ENCODE measurements at regions not wholly inside any gene's neighbourhood (a gene's known extent, or its start where the extent isn't known, plus 50 kb on each side); places are given as distances from the start of the nearest gene placed in this dataset.

GRCh38 chr12:124392667-124393413, 97.9 kb downstream of the RFLNA start:
- H3K27me3 ChIP-seq = no peaks in the 10 kb centered on the region
- WGBS, 2 donors = 12 to 48% methylated on average over 20 of the region's 20 CpGs
- H3K9me3 ChIP-seq = no peaks in the 10 kb centered on the region
- H3K4me1 ChIP-seq = peaks cover 0 to 98% (median 97%) of the 10 kb centered on the region in 4 donors
- peak; percentile 96 for DNase-seq
- no peak overlapping the region for H3K4me3 ChIP-seq
- intact Hi-C loops (cut with DNase I) = no loop called here
- H3K36me3 ChIP-seq = peaks cover 0 to 27% (median 12%) of the 10 kb centered on the region in 4 donors
- H3K27ac ChIP-seq = peak overlapping the region; percentile 94 to 99 (median 96)
- peak; percentile 57 to 82 (median 70) for TF ChIP-seq POLR2AphosphoS5 (IDR thresholded peaks at IDR 0.05)
- TF ChIP-seq CTCF (IDR thresholded peaks at IDR 0.05) = no peak
- TF ChIP-seq EP300 (IDR thresholded peaks at IDR 0.05) = peak in 1 of 4 donors; percentile 15

GRCh38 chr12:124392271-124392666, 97.4 kb downstream of the RFLNA start:
- intact Hi-C loops (cut with DNase I) = no loop called here
- no peak for DNase-seq
- WGBS, 2 donors = 55 to 73% methylated on average over 16 of the region's 16 CpGs
- Histone ChIP-seq H3K4me1 (peaks cover 0 to 98% (median 97%) of the 10 kb centered on the region in 4 donors), H3K36me3 (peaks cover 0 to 22% (median 11%) of the 10 kb centered on the region in 4 donors), H3K27ac (peak overlapping the region; percentile 94 to 99 (median 96)), H3K27me3 (no peaks in the 10 kb centered on the region), H3K9me3 (no peaks in the 10 kb centered on the region), H3K4me3 (no peak overlapping the region)
- no peak for TF ChIP-seq CTCF (IDR thresholded peaks at IDR 0.05)

GRCh38 chr12:124391340-124392261, 96.7 kb downstream of the RFLNA start:
- Histone ChIP-seq H3K4me1 (peaks cover 0 to 98% (median 97%) of the 10 kb centered on the region in 4 donors), H3K9me3 (no peaks in the 10 kb centered on the region), H3K4me3 (peak overlapping the region in 1 of 4 donors; percentile 5), H3K36me3 (peaks cover 0 to 15% (median 8%) of the 10 kb centered on the region in 4 donors), H3K27ac (peak overlapping the region; percentile 94 to 99 (median 96)), H3K27me3 (no peaks in the 10 kb centered on the region)
- 59 to 83% methylated on average over 35 of the region's 35 CpGs for WGBS, 2 donors
- no peak for TF ChIP-seq CTCF (IDR thresholded peaks at IDR 0.05)
- peak in 1 of 4 donors; percentile 59 for TF ChIP-seq POLR2AphosphoS5 (IDR thresholded peaks at IDR 0.05)
- TF ChIP-seq EP300 (IDR thresholded peaks at IDR 0.05) = no peak
- DNase-seq = peak; percentile 83
- intact Hi-C loops (cut with DNase I) = no loop called here

- DNase-seq = peak; percentile 89
- Histone ChIP-seq H3K27ac (peak overlapping the region; percentile 94 to 99 (median 96)), H3K36me3 (peaks cover 0 to 11% (median 7%) of the 10 kb centered on the region in 4 donors), H3K27me3 (no peaks in the 10 kb centered on the region), H3K9me3 (no peaks in the 10 kb centered on the region), H3K4me3 (peak overlapping the region in 1 of 4 donors; percentile 5), H3K4me1 (peaks cover 0 to 98% (median 97%) of the 10 kb centered on the region in 4 donors)
- no peak for TF ChIP-seq POLR2A (IDR thresholded peaks at IDR 0.05)
- TF ChIP-seq EP300 (IDR thresholded peaks at IDR 0.05) = no peak
- TF ChIP-seq POLR2AphosphoS5 (IDR thresholded peaks at IDR 0.05) = peak in 2 of 4 donors; percentile 58 to 60
- TF ChIP-seq CTCF (IDR thresholded peaks at IDR 0.05) = no peak
- 67 to 76% methylated on average over 26 of the region's 26 CpGs for WGBS, 2 donors
- intact Hi-C loops (cut with DNase I) = no loop called here
Measured at GRCh38 chr12:124390442-124391097, 95.7 kb downstream of the RFLNA start.
